ENCODE measurements at regions not wholly inside any gene's neighbourhood (a gene's known extent, or its start where the extent isn't known, plus 50 kb on each side); places are given as distances from the start of the nearest gene placed in this dataset.
A peak's percentile ranks its signal among the peaks of the same experiment; 100 is the strongest.

DNA sequence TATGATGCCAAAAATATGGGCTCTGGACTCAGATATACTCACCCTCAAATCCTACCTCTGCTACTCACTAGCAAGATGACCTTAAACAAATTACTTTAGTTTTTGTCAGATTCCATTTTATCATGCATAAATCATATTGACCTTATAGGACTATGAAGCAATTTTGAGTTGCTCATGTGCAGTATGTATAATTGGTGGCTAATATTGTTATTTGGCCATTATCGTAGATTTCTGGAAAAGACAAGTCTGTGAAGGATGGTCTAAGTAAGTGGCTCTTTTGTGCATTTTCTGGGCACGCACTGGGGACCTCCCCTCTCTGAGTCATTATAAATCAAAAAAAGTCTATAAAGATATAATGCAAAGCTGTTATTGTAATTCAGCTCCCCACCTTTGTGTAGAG, 393.0 kb downstream of the FGF10 start:
- H3K4me3 ChIP-seq: no peak overlapping the region
- 93 to 98% (median 97%) methylated on average over 2 of the region's 2 CpGs for WGBS, 5 donors
- TF ChIP-seq, protein P1, sequence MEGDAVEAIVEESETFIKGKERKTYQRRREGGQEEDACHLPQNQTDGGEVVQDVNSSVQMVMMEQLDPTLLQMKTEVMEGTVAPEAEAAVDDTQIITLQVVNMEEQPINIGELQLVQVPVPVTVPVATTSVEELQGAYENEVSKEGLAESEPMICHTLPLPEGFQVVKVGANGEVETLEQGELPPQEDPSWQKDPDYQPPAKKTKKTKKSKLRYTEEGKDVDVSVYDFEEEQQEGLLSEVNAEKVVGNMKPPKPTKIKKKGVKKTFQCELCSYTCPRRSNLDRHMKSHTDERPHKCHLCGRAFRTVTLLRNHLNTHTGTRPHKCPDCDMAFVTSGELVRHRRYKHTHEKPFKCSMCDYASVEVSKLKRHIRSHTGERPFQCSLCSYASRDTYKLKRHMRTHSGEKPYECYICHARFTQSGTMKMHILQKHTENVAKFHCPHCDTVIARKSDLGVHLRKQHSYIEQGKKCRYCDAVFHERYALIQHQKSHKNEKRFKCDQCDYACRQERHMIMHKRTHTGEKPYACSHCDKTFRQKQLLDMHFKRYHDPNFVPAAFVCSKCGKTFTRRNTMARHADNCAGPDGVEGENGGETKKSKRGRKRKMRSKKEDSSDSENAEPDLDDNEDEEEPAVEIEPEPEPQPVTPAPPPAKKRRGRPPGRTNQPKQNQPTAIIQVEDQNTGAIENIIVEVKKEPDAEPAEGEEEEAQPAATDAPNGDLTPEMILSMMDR (IDR thresholded peaks at IDR 0.05): no peak
- TF ChIP-seq POLR2A (IDR thresholded peaks at IDR 0.05) (no peak), EP300 (IDR thresholded peaks at IDR 0.05) (no peak), POLR2AphosphoS5 (IDR thresholded peaks at IDR 0.05) (no peak)
- no peaks in the 10 kb centered on the region for H3K27me3 ChIP-seq
- no peaks in the 10 kb centered on the region for H3K9me3 ChIP-seq
- intact Hi-C loops (cut with DNase I; ENCODE audit: low total_unique reads): no loop called here
- no peak for DNase-seq
- no peak overlapping the region for H3K27ac ChIP-seq
- H3K4me1 ChIP-seq: peaks cover 11 to 23% (median 19%) of the 10 kb centered on the region in 4 donors
- no peaks in the 10 kb centered on the region for H3K36me3 ChIP-seq

DNA sequence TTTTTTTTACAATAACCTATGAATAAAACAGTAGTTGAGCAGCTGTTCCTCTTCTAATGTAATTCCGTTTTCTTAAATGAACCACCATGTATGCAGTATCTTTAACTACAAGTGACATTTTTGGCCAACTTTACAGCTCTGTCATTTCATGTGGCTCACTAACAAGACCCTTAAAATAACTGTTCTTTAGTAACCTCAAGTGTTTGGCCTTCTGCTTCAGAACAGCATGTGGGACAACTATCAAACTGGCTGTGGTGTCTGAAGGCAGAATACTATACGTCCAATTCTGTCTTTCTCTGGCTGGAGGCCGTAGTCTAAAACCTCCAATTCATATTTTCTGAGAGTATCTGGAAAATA, 391.4 kb downstream of the NNT start:
- intact Hi-C loops (cut with DNase I; ENCODE audit: low total_unique reads): no loop called here
- Histone ChIP-seq H3K9me3 (no peaks in the 10 kb centered on the region), H3K36me3 (no peaks in the 10 kb centered on the region), H3K27ac (no peak overlapping the region), H3K4me1 (peaks cover 11 to 20% (median 15%) of the 10 kb centered on the region in 4 donors), H3K4me3 (no peak overlapping the region), H3K27me3 (no peaks in the 10 kb centered on the region)
- 73 to 91% (median 84%) methylated on average over 3 of the region's 3 CpGs for WGBS, 5 donors
- TF ChIP-seq EP300 (IDR thresholded peaks at IDR 0.05): no peak
- TF ChIP-seq, protein P1 (IDR thresholded peaks at IDR 0.05): no peak
- no peak for TF ChIP-seq POLR2AphosphoS5 (IDR thresholded peaks at IDR 0.05)
- TF ChIP-seq POLR2A (IDR thresholded peaks at IDR 0.05): no peak
- peak in 1 of 2 donors; percentile 33 for DNase-seq

DNA sequence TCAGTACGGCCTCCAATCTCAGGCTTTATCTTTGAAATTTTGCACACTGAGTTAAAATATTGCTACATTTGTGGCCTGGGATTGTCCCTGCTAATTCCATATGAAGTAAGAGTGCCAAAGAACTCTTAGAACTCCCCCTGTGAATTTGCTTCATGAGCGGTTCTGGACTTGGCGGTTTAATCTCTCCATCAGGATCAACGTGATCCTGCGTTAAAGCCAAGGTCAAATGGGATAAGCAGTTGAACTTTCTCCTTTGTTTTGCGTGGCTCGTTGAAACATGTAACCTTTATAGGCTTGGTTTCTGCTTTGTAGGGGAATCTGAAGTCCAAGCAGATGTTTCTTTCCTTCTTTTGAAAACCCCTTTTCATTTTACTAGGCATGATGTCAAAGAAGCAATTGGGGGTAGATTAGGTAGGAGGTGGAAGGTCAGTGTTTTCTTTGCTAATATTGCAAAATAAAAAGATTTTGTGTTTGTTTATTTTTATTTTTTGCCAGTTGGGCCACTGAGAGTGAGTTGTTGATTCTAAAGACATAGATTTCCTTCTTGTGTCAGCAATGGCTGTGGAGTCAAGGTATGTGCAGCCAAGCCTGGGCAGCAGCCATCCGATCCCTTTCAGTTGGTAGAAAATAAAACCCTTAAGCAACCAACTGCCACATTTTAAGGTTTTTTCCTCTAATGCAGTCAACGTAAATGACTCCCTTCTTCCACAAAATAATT, 390.8 kb downstream of the NNT start:
- H3K4me1 ChIP-seq: peaks cover 11 to 16% (median 15%) of the 10 kb centered on the region in 4 donors
- 75 to 81% (median 80%) methylated on average over 9 of the region's 9 CpGs for WGBS, 5 donors
- intact Hi-C loops (cut with DNase I; ENCODE audit: low total_unique reads): no loop called here

DNA sequence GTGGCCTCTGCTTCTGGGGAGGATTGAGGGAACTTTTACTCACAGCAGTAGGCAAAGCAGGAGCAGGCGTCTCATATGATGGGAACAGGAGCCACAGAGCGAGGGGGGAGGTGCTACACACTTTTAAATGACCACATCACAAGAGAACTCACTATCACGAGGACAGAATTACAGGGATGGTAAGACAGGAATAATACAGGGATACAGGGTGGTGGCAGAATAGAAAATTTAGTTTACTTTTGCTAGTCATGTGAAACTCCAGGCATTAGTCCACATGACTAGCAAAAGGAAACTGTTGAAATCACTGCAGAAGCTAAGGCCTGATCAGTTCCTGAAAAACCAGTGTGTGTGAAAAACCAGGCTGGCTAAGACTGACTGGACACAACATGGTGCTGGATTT, 382.4 kb downstream of the NNT start:
- no peaks in the 10 kb centered on the region for H3K4me1 ChIP-seq
- 71 to 82% (median 78%) methylated on average over 3 of the region's 3 CpGs for WGBS, 5 donors
- no peak overlapping the region for H3K27ac ChIP-seq
- H3K9me3 ChIP-seq: no peaks in the 10 kb centered on the region
- TF ChIP-seq, protein P1 (IDR thresholded peaks at IDR 0.05): no peak
- no peak for DNase-seq
- H3K36me3 ChIP-seq: no peaks in the 10 kb centered on the region
- H3K4me3 ChIP-seq: no peak overlapping the region
- no peaks in the 10 kb centered on the region for H3K27me3 ChIP-seq
- intact Hi-C loops (cut with DNase I; ENCODE audit: low total_unique reads): no loop called here

More for the DNA sequence above, 390.8 kb downstream of the NNT start:
- TF ChIP-seq, protein P1 (IDR thresholded peaks at IDR 0.05): no peak
- TF ChIP-seq POLR2A (IDR thresholded peaks at IDR 0.05) (no peak), EP300 (IDR thresholded peaks at IDR 0.05) (no peak), POLR2AphosphoS5 (IDR thresholded peaks at IDR 0.05) (no peak)
- Histone ChIP-seq H3K9me3 (no peaks in the 10 kb centered on the region), H3K36me3 (no peaks in the 10 kb centered on the region), H3K27ac (no peak overlapping the region), H3K27me3 (no peaks in the 10 kb centered on the region), H3K4me3 (no peak overlapping the region)
- no peak for DNase-seq

Measured in stomach (tissue), 8 donors.